MM.1S (cell line): ENCODE measurements at regions not wholly inside any gene's neighbourhood (a gene's known extent, or its start where the extent isn't known, plus 50 kb on each side); places are given as distances from the start of the nearest gene placed in this dataset.

Experiments used
- DNase-seq: peaks from one replicate; pipeline ENCODE4 v3.0.0-alpha.2; 2015
- H2AFZ ChIP-seq: fragments of 300-600 bp; sonication (generic); 2 replicates; pipeline ENCODE4 v1.6.0; 2016; ENCODE audit warnings: antibody characterized with exemption, low read length
- H3F3A ChIP-seq: fragments of 300-600 bp; sonication (generic); 2 replicates; pipeline ENCODE4 v1.6.1; 2016; ENCODE audit warnings: mild to moderate bottlenecking, antibody characterized with exemption, low read length, moderate library complexity, mixed read lengths; ENCODE audit not compliant: insufficient read depth
- H3K27ac ChIP-seq: fragments of 300-600 bp; sonication (generic); 2 replicates; pipeline ENCODE4 v1.5.1; 2016; ENCODE audit warnings: mild to moderate bottlenecking, low read length
- H3K27me3 ChIP-seq: fragments of 300-600 bp; sonication (generic); replicated peaks from 2 replicates; pipeline ENCODE4 v1.6.0; 2016; ENCODE audit warnings: low read length; ENCODE audit not compliant: insufficient read depth
- H3K36me3 ChIP-seq: fragments of 300-600 bp; sonication (generic); replicated peaks from 2 replicates; pipeline ENCODE4 v1.6.1; 2016; ENCODE audit warnings: mild to moderate bottlenecking, low read length, mixed read lengths; ENCODE audit not compliant: insufficient read depth
- H3K4me1 ChIP-seq: fragments of 300-600 bp; sonication (generic); 2 replicates; pipeline ENCODE4 v1.6.1; 2016; ENCODE audit warnings: low read length, mixed read lengths
- H3K4me2 ChIP-seq: fragments of 300-600 bp; sonication (generic); 2 replicates; pipeline ENCODE4 v1.6.0; 2016; ENCODE audit warnings: low read depth, low read length
- H3K4me3 ChIP-seq: fragments of 300-600 bp; sonication (generic); 2 replicates; pipeline ENCODE4 v1.5.1; 2016; ENCODE audit warnings: low read length, mixed read lengths
- H3K79me2 ChIP-seq: fragments of 300-600 bp; sonication (generic); 2 replicates; pipeline ENCODE4 v1.6.1; 2016; ENCODE audit warnings: mixed run types, low read length, mixed read lengths
- H3K9ac ChIP-seq: fragments of 300-600 bp; sonication (generic); 2 replicates; pipeline ENCODE4 v1.6.1; 2016; ENCODE audit warnings: low read length, mixed read lengths
- H3K9me2 ChIP-seq: fragments of 300-600 bp; sonication (generic); replicated peaks from 2 replicates; pipeline ENCODE4 v1.6.1; 2016; ENCODE audit warnings: mild to moderate bottlenecking, low read length, mixed read lengths; ENCODE audit not compliant: insufficient read depth
- H3K9me3 ChIP-seq: fragments of 300-600 bp; sonication (generic); replicated peaks from 2 replicates; pipeline ENCODE4 v1.6.1; 2016; ENCODE audit warnings: mild to moderate bottlenecking, low read length, mixed read lengths; ENCODE audit not compliant: insufficient read depth
- H4K20me1 ChIP-seq: fragments of 300-600 bp; sonication (generic); 2 replicates; pipeline ENCODE4 v1.6.1; 2016; ENCODE audit warnings: mild to moderate bottlenecking, low read length, moderate library complexity, mixed read lengths; ENCODE audit not compliant: insufficient read depth
- EZH2 ChIP-seq: fragments of 300-600 bp; sonication (generic); optimal IDR thresholded peaks from 2 replicates; pipeline ENCODE3; 2017; ENCODE audit warnings: low read depth, mild to moderate bottlenecking, antibody characterized with exemption, low read length, mixed read lengths
- EZH2phosphoT487 ChIP-seq: fragments of 300-600 bp; sonication (generic); IDR thresholded peaks from 2 replicates; pipeline ENCODE4 v1.6.1; 2018; ENCODE audit warnings: antibody characterized with exemption, low read length
- TF ChIP-seq, protein P1 (sequence below): fragments of 300-600 bp; sonication (generic); IDR thresholded peaks from 2 replicates; pipeline ENCODE4 v1.5.1; 2016; ENCODE audit warnings: antibody characterized with exemption, low read length, mixed read lengths

DNA sequence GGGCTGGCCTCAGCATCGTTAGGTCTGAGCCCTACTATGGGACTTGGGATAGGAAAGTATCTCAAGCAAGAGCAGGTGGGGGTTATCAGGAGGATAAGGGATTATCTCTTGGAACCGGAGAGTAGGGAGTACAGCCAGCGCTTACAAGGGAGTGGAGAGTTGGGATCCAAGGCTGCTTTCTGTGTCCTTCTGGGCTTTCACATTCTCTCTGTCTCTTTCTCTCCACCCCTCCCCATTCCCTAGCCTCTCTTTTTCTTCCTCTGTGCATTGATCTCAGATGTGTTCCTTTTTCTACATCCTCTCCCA is 170.2 kb downstream of the BUD13 start:
- no peak overlapping the region for H3K9ac ChIP-seq
- H3K27ac ChIP-seq: no peak overlapping the region
- no peaks in the 10 kb centered on the region for H3K9me3 ChIP-seq
- no peaks in the 10 kb centered on the region for H3K36me3 ChIP-seq
- no peaks in the 10 kb centered on the region for H3K27me3 ChIP-seq
- no peak overlapping the region for H3K4me2 ChIP-seq
- H3K4me1 ChIP-seq: no peaks in the 10 kb centered on the region
- TF ChIP-seq EZH2phosphoT487 (no peak), EZH2 (no peak)
- TF ChIP-seq, protein P1, sequence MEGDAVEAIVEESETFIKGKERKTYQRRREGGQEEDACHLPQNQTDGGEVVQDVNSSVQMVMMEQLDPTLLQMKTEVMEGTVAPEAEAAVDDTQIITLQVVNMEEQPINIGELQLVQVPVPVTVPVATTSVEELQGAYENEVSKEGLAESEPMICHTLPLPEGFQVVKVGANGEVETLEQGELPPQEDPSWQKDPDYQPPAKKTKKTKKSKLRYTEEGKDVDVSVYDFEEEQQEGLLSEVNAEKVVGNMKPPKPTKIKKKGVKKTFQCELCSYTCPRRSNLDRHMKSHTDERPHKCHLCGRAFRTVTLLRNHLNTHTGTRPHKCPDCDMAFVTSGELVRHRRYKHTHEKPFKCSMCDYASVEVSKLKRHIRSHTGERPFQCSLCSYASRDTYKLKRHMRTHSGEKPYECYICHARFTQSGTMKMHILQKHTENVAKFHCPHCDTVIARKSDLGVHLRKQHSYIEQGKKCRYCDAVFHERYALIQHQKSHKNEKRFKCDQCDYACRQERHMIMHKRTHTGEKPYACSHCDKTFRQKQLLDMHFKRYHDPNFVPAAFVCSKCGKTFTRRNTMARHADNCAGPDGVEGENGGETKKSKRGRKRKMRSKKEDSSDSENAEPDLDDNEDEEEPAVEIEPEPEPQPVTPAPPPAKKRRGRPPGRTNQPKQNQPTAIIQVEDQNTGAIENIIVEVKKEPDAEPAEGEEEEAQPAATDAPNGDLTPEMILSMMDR: no peak
- H2AFZ ChIP-seq: no peak overlapping the region
- no peaks in the 10 kb centered on the region for H4K20me1 ChIP-seq
- no peaks in the 10 kb centered on the region for H3F3A ChIP-seq
- DNase-seq: no peak
- H3K4me3 ChIP-seq: no peak overlapping the region
- H3K9me2 ChIP-seq: no peaks in the 10 kb centered on the region
- no peaks in the 10 kb centered on the region for H3K79me2 ChIP-seq

DNA sequence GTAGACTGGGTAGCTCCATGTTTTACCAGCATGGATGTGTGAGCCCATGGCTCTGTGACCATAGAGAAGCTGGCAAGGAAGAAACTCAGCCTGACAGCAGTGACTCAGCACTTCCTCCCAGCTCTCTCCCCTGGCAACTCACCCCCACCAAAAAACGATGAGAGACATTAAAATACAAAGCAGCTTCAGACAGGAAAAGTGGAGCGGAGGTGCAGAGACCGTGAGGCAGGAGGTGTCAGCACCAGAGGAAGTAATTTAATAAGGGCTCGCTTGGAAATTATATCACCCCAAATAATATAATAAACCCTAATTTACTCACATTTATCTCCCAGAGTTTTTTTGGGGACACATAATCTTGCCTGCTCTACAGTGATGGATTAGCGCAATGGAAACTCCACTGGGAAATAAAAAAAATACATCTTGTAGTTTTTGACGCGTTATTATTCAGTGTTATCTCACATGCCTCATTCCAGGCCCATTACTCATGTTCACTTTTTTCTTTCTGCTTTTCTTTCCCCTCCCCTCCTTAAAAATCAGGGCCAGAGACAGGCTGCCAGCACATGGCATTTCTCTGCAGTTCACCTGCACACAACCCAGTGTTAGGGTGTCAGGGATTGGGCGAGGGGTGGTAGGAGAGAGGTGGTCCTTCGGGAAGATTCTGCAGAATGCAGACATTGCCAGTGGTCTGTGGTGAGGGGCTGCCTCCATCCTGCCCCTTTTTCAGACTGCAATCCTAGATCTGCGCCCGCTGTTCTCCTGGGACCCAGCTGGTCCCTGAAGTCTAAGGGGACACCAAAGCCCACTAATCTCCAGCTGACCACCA is 170.8 kb downstream of the BUD13 start:
- no peak overlapping the region for H3K27ac ChIP-seq
- no peaks in the 10 kb centered on the region for H3F3A ChIP-seq

DNA sequence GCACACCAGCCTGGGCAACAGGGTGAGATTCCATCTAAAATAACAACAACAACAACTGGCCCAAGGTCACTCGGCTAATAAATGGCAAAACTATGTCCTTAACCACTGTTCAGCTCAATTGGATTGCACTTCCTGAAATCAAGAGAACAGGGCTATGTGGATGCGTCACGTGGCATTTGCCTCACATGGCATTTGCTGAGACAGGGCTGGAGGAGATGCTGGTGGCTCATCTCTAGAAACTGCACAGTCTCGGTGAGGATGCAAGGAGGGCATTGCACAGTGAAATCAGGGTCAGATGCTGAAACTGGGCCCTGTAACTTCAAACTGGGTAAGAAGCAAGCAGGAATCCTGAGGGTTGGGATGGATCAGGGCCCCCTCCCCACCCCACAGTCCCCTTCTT is 171.9 kb downstream of the BUD13 start:
- Histone ChIP-seq H3K36me3 (no peaks in the 10 kb centered on the region), H3K79me2 (no peaks in the 10 kb centered on the region), H3K4me2 (no peak overlapping the region), H3K9me2 (no peaks in the 10 kb centered on the region), H3F3A (no peaks in the 10 kb centered on the region), H4K20me1 (no peaks in the 10 kb centered on the region), H3K27ac (no peak overlapping the region), H3K27me3 (no peaks in the 10 kb centered on the region), H3K9ac (no peak overlapping the region), H2AFZ (no peak overlapping the region), H3K9me3 (no peaks in the 10 kb centered on the region), H3K4me1 (no peaks in the 10 kb centered on the region), H3K4me3 (no peak overlapping the region)
- no peak for TF ChIP-seq EZH2
- TF ChIP-seq EZH2phosphoT487: no peak
- TF ChIP-seq, protein P1: no peak
- no peak for DNase-seq

More for the DNA sequence above, 170.8 kb downstream of the BUD13 start:
- Histone ChIP-seq H3K9ac (no peak overlapping the region), H3K36me3 (no peaks in the 10 kb centered on the region), H3K9me2 (no peaks in the 10 kb centered on the region), H3K9me3 (no peaks in the 10 kb centered on the region), H3K4me3 (no peak overlapping the region), H2AFZ (no peak overlapping the region), H3K4me1 (no peaks in the 10 kb centered on the region), H3K27me3 (no peaks in the 10 kb centered on the region), H3K4me2 (no peak overlapping the region), H3K79me2 (no peaks in the 10 kb centered on the region), H4K20me1 (no peaks in the 10 kb centered on the region)
- no peak for TF ChIP-seq EZH2
- TF ChIP-seq EZH2phosphoT487: no peak
- TF ChIP-seq, protein P1: no peak
- DNase-seq: no peak
